ENCODE measurements at regions not wholly inside any gene's neighbourhood (a gene's known extent, or its start where the extent isn't known, plus 50 kb on each side); places are given as distances from the start of the nearest gene placed in this dataset.

GRCh38 chr2:176579608-176580007, 310.4 kb downstream of the MTX2 start:
- no peaks in the 10 kb centered on the region for H3K4me1 Mint-ChIP-seq
- no peak overlapping the region for H3K27ac Mint-ChIP-seq
- no peak overlapping the region for H3K4me3 ChIP-seq (ENCODE audit: low read length)
- H3K9me3 Mint-ChIP-seq, result peaks cover 0 to 5% (median 0%) of the 10 kb centered on the region in 5 donors
- H3K36me3 ChIP-seq (ENCODE audit: insufficient read depth, low read length), result no peaks in the 10 kb centered on the region
- POLR2A ChIA-PET, result no interaction called here
- H3K27ac ChIP-seq (ENCODE audit: low read depth, low read length), result no peak overlapping the region
- DNase-seq, result no peak
- CTCF ChIA-PET, result no interaction called here
- no peaks in the 10 kb centered on the region for H3K36me3 Mint-ChIP-seq
- peaks cover 9 to 46% of the 10 kb centered on the region in 2 donors for H3K27me3 Mint-ChIP-seq
- no peak overlapping the region for H3K4me3 Mint-ChIP-seq
- no peaks in the 10 kb centered on the region for H3K27me3 ChIP-seq (ENCODE audit: insufficient read depth, low read length, poor library complexity, severe bottlenecking)
- no peaks in the 10 kb centered on the region for H3K9me3 ChIP-seq (ENCODE audit: low read length)
- no peaks in the 10 kb centered on the region for H3K4me1 ChIP-seq (ENCODE audit: insufficient read depth, low read length)

GRCh38 chr2:176581557-176582165, 312.4 kb downstream of the MTX2 start:
- CTCF ChIA-PET, result no interaction called here
- H3K27me3 ChIP-seq (ENCODE audit: insufficient read depth, low read length, poor library complexity, severe bottlenecking), result no peaks in the 10 kb centered on the region
- H3K4me3 ChIP-seq (ENCODE audit: low read length), result no peak overlapping the region
- H3K27ac Mint-ChIP-seq, result no peak overlapping the region
- no peaks in the 10 kb centered on the region for H3K9me3 ChIP-seq (ENCODE audit: low read length)
- H3K4me1 Mint-ChIP-seq, result no peaks in the 10 kb centered on the region
- peaks cover 18 to 52% of the 10 kb centered on the region in 2 donors for H3K27me3 Mint-ChIP-seq
- POLR2A ChIA-PET, result no interaction called here
- H3K4me3 Mint-ChIP-seq, result no peak overlapping the region
- no peaks in the 10 kb centered on the region for H3K36me3 ChIP-seq (ENCODE audit: insufficient read depth, low read length)
- DNase-seq, result no peak
- no peaks in the 10 kb centered on the region for H3K36me3 Mint-ChIP-seq
- no peaks in the 10 kb centered on the region for H3K4me1 ChIP-seq (ENCODE audit: insufficient read depth, low read length)
- H3K9me3 Mint-ChIP-seq, result peaks cover 0 to 5% (median 0%) of the 10 kb centered on the region in 5 donors
- no peak overlapping the region for H3K27ac ChIP-seq (ENCODE audit: low read depth, low read length)

- H3K4me3 Mint-ChIP-seq, result no peak overlapping the region
Observed at GRCh38 chr2:176582176-176582575, 312.9 kb downstream of the MTX2 start.

GRCh38 chr2:176582990-176583481, 313.8 kb downstream of the MTX2 start:
- H3K9me3 ChIP-seq (ENCODE audit: low read length), result no peaks in the 10 kb centered on the region
- H3K27ac Mint-ChIP-seq, result no peak overlapping the region
- H3K9me3 Mint-ChIP-seq, result peaks cover 0 to 5% (median 0%) of the 10 kb centered on the region in 5 donors
- no peaks in the 10 kb centered on the region for H3K27me3 ChIP-seq (ENCODE audit: insufficient read depth, low read length, poor library complexity, severe bottlenecking)
- POLR2A ChIA-PET, result no interaction called here
- no peaks in the 10 kb centered on the region for H3K4me1 ChIP-seq (ENCODE audit: insufficient read depth, low read length)
- CTCF ChIA-PET, result no interaction called here
- no peaks in the 10 kb centered on the region for H3K36me3 Mint-ChIP-seq
- peaks cover 19 to 49% of the 10 kb centered on the region in 2 donors for H3K27me3 Mint-ChIP-seq
- no peak overlapping the region for H3K4me3 ChIP-seq (ENCODE audit: low read length)
- no peak overlapping the region for H3K4me3 Mint-ChIP-seq
- no peak overlapping the region for H3K27ac ChIP-seq (ENCODE audit: low read depth, low read length)
- H3K4me1 Mint-ChIP-seq, result no peaks in the 10 kb centered on the region
- DNase-seq, result no peak
- H3K36me3 ChIP-seq (ENCODE audit: insufficient read depth, low read length), result no peaks in the 10 kb centered on the region

More at GRCh38 chr2:176582176-176582575, 312.9 kb downstream of the MTX2 start:
- H3K36me3 ChIP-seq (ENCODE audit: insufficient read depth, low read length), result no peaks in the 10 kb centered on the region
- ChIA-PET POLR2A (no interaction called here), CTCF (no interaction called here)
- DNase-seq, result no peak
- H3K27ac Mint-ChIP-seq, result no peak overlapping the region
- H3K4me1 ChIP-seq (ENCODE audit: insufficient read depth, low read length), result no peaks in the 10 kb centered on the region
- H3K4me3 ChIP-seq (ENCODE audit: low read length), result no peak overlapping the region
- H3K27me3 ChIP-seq (ENCODE audit: insufficient read depth, low read length, poor library complexity, severe bottlenecking), result no peaks in the 10 kb centered on the region
- H3K27ac ChIP-seq (ENCODE audit: low read depth, low read length), result no peak overlapping the region
- no peaks in the 10 kb centered on the region for H3K4me1 Mint-ChIP-seq
- peaks cover 0 to 5% (median 0%) of the 10 kb centered on the region in 5 donors for H3K9me3 Mint-ChIP-seq
- H3K9me3 ChIP-seq (ENCODE audit: low read length), result no peaks in the 10 kb centered on the region
- peaks cover 16 to 51% of the 10 kb centered on the region in 2 donors for H3K27me3 Mint-ChIP-seq
- H3K36me3 Mint-ChIP-seq, result no peaks in the 10 kb centered on the region

GRCh38 chr2:176583607-176584006, 314.4 kb downstream of the MTX2 start:
- no peak overlapping the region for H3K27ac Mint-ChIP-seq
- H3K9me3 Mint-ChIP-seq, result peaks cover 0 to under 1% (median 0%) of the 10 kb centered on the region in 5 donors
- no peaks in the 10 kb centered on the region for H3K36me3 Mint-ChIP-seq
- H3K27me3 Mint-ChIP-seq, result peaks cover 19 to 48% of the 10 kb centered on the region in 2 donors
- no peaks in the 10 kb centered on the region for H3K4me1 ChIP-seq (ENCODE audit: insufficient read depth, low read length)
- no peaks in the 10 kb centered on the region for H3K9me3 ChIP-seq (ENCODE audit: low read length)
- CTCF ChIA-PET, result no interaction called here
- no peak overlapping the region for H3K4me3 Mint-ChIP-seq
- H3K27me3 ChIP-seq (ENCODE audit: insufficient read depth, low read length, poor library complexity, severe bottlenecking), result no peaks in the 10 kb centered on the region
- H3K4me3 ChIP-seq (ENCODE audit: low read length), result no peak overlapping the region
- no peaks in the 10 kb centered on the region for H3K36me3 ChIP-seq (ENCODE audit: insufficient read depth, low read length)
- H3K27ac ChIP-seq (ENCODE audit: low read depth, low read length), result no peak overlapping the region
- no peaks in the 10 kb centered on the region for H3K4me1 Mint-ChIP-seq
- POLR2A ChIA-PET, result no interaction called here
- no peak for DNase-seq

GRCh38 chr2:176584333-176584732, 315.1 kb downstream of the MTX2 start:
- no peaks in the 10 kb centered on the region for H3K9me3 ChIP-seq (ENCODE audit: low read length)
- peaks cover 19 to 40% of the 10 kb centered on the region in 2 donors for H3K27me3 Mint-ChIP-seq
- H3K9me3 Mint-ChIP-seq, result no peaks in the 10 kb centered on the region
- H3K36me3 Mint-ChIP-seq, result no peaks in the 10 kb centered on the region
- H3K27ac Mint-ChIP-seq, result no peak overlapping the region
- no peak overlapping the region for H3K4me3 Mint-ChIP-seq
- H3K4me1 ChIP-seq (ENCODE audit: insufficient read depth, low read length), result no peaks in the 10 kb centered on the region
- no peak overlapping the region for H3K27ac ChIP-seq (ENCODE audit: low read depth, low read length)
- no peak for DNase-seq
- ChIA-PET POLR2A (no interaction called here), CTCF (no interaction called here)
- H3K4me3 ChIP-seq (ENCODE audit: low read length), result no peak overlapping the region
- H3K27me3 ChIP-seq (ENCODE audit: insufficient read depth, low read length, poor library complexity, severe bottlenecking), result no peaks in the 10 kb centered on the region
- H3K36me3 ChIP-seq (ENCODE audit: insufficient read depth, low read length), result no peaks in the 10 kb centered on the region
- H3K4me1 Mint-ChIP-seq, result no peaks in the 10 kb centered on the region

- Mint-ChIP-seq H3K27ac (no peak overlapping the region), H3K4me3 (no peak overlapping the region), H3K36me3 (no peaks in the 10 kb centered on the region), H3K27me3 (peaks cover 19 to 40% of the 10 kb centered on the region in 2 donors), H3K4me1 (no peaks in the 10 kb centered on the region), H3K9me3 (no peaks in the 10 kb centered on the region)
- no peak overlapping the region for H3K27ac ChIP-seq (ENCODE audit: low read depth, low read length)
- no peak for DNase-seq
- H3K27me3 ChIP-seq (ENCODE audit: insufficient read depth, low read length, poor library complexity, severe bottlenecking), result no peaks in the 10 kb centered on the region
- H3K36me3 ChIP-seq (ENCODE audit: insufficient read depth, low read length), result no peaks in the 10 kb centered on the region
- no peaks in the 10 kb centered on the region for H3K4me1 ChIP-seq (ENCODE audit: insufficient read depth, low read length)
- H3K4me3 ChIP-seq (ENCODE audit: low read length), result no peak overlapping the region
- no peaks in the 10 kb centered on the region for H3K9me3 ChIP-seq (ENCODE audit: low read length)
- ChIA-PET POLR2A (no interaction called here), CTCF (no interaction called here)
Observed at GRCh38 chr2:176585291-176585690, 316.0 kb downstream of the MTX2 start.

- no peak overlapping the region for H3K4me3 ChIP-seq (ENCODE audit: low read length)
- H3K9me3 ChIP-seq (ENCODE audit: low read length), result no peaks in the 10 kb centered on the region
- no peaks in the 10 kb centered on the region for H3K4me1 ChIP-seq (ENCODE audit: insufficient read depth, low read length)
- no peaks in the 10 kb centered on the region for H3K27me3 ChIP-seq (ENCODE audit: insufficient read depth, low read length, poor library complexity, severe bottlenecking)
- POLR2A ChIA-PET, result no interaction called here
- no peak for DNase-seq
- H3K27ac ChIP-seq (ENCODE audit: low read depth, low read length), result no peak overlapping the region
- CTCF ChIA-PET, result no interaction called here
- Mint-ChIP-seq H3K4me3 (no peak overlapping the region), H3K9me3 (no peaks in the 10 kb centered on the region), H3K4me1 (no peaks in the 10 kb centered on the region), H3K27ac (no peak overlapping the region), H3K27me3 (peaks cover 19 to 40% of the 10 kb centered on the region in 2 donors), H3K36me3 (no peaks in the 10 kb centered on the region)
- no peaks in the 10 kb centered on the region for H3K36me3 ChIP-seq (ENCODE audit: insufficient read depth, low read length)
Observed at GRCh38 chr2:176585791-176586190, 316.5 kb downstream of the MTX2 start.
